ENCODE measurements at regions not wholly inside any gene's neighbourhood (a gene's known extent, or its start where the extent isn't known, plus 50 kb on each side); places are given as distances from the start of the nearest gene placed in this dataset.

DNA sequence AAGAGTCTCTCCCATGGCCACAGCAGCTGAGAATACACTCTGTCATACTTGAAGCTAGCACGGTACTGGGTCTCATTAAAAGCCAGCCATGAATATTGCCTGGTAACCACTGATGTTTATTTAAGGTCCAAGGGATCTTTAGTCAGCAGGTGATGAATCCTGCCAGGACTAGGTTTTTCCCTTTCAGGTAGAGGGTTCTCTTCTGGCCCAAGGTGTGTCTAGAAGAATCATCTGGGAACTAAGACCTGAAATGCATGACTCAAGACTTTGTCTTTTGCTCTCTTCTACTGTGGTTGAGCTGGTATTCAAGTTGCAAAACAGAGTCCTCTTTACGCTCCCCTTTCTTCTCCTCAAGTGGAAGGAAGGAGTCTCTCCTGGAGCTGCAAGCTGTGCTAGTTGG, 400.5 kb upstream of the FSIP2 start:
- no peak for TF ChIP-seq POLR2A (IDR thresholded peaks at IDR 0.05)
- TF ChIP-seq, protein P1, sequence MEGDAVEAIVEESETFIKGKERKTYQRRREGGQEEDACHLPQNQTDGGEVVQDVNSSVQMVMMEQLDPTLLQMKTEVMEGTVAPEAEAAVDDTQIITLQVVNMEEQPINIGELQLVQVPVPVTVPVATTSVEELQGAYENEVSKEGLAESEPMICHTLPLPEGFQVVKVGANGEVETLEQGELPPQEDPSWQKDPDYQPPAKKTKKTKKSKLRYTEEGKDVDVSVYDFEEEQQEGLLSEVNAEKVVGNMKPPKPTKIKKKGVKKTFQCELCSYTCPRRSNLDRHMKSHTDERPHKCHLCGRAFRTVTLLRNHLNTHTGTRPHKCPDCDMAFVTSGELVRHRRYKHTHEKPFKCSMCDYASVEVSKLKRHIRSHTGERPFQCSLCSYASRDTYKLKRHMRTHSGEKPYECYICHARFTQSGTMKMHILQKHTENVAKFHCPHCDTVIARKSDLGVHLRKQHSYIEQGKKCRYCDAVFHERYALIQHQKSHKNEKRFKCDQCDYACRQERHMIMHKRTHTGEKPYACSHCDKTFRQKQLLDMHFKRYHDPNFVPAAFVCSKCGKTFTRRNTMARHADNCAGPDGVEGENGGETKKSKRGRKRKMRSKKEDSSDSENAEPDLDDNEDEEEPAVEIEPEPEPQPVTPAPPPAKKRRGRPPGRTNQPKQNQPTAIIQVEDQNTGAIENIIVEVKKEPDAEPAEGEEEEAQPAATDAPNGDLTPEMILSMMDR (IDR thresholded peaks at IDR 0.05), result no peak

Measured in testis (tissue), 2 donors.